Left lung (tissue), 4 donors: ENCODE measurements at regions not wholly inside any gene's neighbourhood (a gene's known extent, or its start where the extent isn't known, plus 50 kb on each side); places are given as distances from the start of the nearest gene placed in this dataset.

Source experiments
- ATAC-seq: fragments of 200-7000 bp; cut with Tn5 transposase; one replicate; pipeline ENCODE4 v1.9.1; 2020; ENCODE audit warnings: moderate library complexity
- DNase-seq, 4 donors: peaks; one replicate each; pipeline ENCODE4 v3.0.0-alpha.2; 2013 to 2020
- H3K27ac ChIP-seq, 2 donors: fragments of 200-600 bp; sonication (generic) in 1 of 2; one replicate each; pipeline versions ENCODE4 v1.5.0 to v1.8.0; 2020 to 2021
- H3K27me3 ChIP-seq, 2 donors: fragments of 200-600 bp; sonication (generic) in 1 of 2; one replicate each; pipeline versions ENCODE4 v1.5.0 to v1.8.0; 2020 to 2021
- H3K36me3 ChIP-seq, 2 donors: fragments of 200-600 bp; sonication (generic) in 1 of 2; one replicate each; pipeline versions ENCODE4 v1.5.0 to v1.8.0; 2020 to 2021
- H3K4me1 ChIP-seq, 2 donors: fragments of 200-600 bp; one replicate each; pipeline ENCODE4 v1.8.0; 2021
- H3K4me3 ChIP-seq, 2 donors: fragments of 200-600 bp; sonication (generic) in 1 of 2; one replicate each; pipeline versions ENCODE4 v1.5.0 to v1.8.0; 2020 to 2021; ENCODE audit warnings: mild to moderate bottlenecking in 1 of 2
- H3K9me3 ChIP-seq, 2 donors: fragments of 200-600 bp; sonication (generic) in 1 of 2; one replicate each; pipeline versions ENCODE4 v1.5.0 to v1.8.0; 2020 to 2021
- CTCF ChIP-seq, 2 donors: fragments of 200-600 bp; sonication (generic) in 1 of 2; IDR thresholded peaks; one replicate each; pipeline versions ENCODE4 v1.5.0 to v1.8.0; 2021; ENCODE audit warnings: antibody characterized with exemption in 2 of 2
- intact Hi-C, 2 donors: fragments of 100-400 bp; cut with DNase I; formaldehyde crosslinking; loops; one replicate each; pipeline versions ENCODE4 v1.11.2 to v1.14.2; 2022
- donor health status: DM: no; HTN: yes; CAD: no.
- donor health status: DM: no; HTN: no; CAD: no.

DNA sequence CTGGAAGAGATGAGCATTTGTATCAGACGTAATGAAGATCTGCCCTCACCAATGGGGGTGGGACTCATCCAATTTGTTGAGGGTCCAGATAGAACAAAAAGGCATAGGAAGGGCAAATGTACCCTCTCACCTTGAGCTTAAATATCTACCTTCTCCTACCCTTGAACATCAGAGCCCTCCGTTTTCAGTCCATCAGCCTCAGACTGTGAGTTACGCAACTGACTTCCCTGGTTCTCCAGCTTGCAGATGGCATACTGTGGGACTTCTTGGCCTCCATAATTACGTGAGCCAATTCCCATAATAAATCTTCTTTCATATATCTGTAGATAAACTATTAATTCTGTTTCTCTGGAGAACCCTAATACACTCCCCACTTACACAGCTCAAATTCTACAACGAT is 56.5 kb upstream of the GUCY1A1 start:
- no peak for DNase-seq
- no peak for ATAC-seq
- intact Hi-C loops = no loop called here
- H3K27me3 ChIP-seq = no peaks in the 10 kb centered on the region
- no peak for TF ChIP-seq CTCF (IDR thresholded peaks at IDR 0.05)
- peaks cover 0 to under 1% of the 10 kb centered on the region in 2 donors for H3K4me1 ChIP-seq
- no peaks in the 10 kb centered on the region for H3K9me3 ChIP-seq
- no peak overlapping the region for H3K27ac ChIP-seq
- no peak overlapping the region for H3K4me3 ChIP-seq
- H3K36me3 ChIP-seq = no peaks in the 10 kb centered on the region

DNA sequence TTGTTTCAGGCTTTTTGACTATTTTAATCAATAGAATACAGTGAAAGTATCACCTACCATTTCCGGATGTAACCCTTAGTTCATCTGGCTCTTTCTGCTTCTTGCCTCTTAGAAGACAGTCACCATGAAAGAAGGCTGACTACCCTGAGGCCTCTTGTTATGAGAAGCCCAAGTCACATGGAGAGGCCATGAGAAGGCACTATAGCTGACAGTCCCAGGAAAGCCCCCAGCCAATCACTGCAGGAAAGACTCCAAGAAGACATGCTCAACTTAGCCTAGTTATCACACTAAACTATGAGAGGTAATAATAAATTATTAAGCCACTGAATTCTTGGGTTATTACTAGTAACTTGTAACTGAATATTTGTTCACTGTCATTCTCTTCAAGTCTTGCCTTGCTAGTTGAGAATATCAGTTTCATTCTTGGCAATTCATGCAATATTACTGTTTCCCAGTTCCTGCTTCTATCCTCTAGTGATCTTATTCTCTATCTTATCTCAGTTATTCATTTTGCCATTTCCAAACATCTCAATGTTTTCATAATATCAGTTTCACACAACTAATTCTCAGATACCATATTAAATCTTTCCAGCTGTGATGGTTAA is 57.1 kb upstream of the GUCY1A1 start:
- Histone ChIP-seq H3K4me1 (peaks cover 0 to 3% of the 10 kb centered on the region in 2 donors), H3K4me3 (no peak overlapping the region), H3K36me3 (no peaks in the 10 kb centered on the region), H3K27ac (no peak overlapping the region), H3K27me3 (no peaks in the 10 kb centered on the region), H3K9me3 (no peaks in the 10 kb centered on the region)
- DNase-seq (no peak), ATAC-seq (no peak)
- intact Hi-C loops = no loop called here
- TF ChIP-seq CTCF (IDR thresholded peaks at IDR 0.05) = no peak

DNA sequence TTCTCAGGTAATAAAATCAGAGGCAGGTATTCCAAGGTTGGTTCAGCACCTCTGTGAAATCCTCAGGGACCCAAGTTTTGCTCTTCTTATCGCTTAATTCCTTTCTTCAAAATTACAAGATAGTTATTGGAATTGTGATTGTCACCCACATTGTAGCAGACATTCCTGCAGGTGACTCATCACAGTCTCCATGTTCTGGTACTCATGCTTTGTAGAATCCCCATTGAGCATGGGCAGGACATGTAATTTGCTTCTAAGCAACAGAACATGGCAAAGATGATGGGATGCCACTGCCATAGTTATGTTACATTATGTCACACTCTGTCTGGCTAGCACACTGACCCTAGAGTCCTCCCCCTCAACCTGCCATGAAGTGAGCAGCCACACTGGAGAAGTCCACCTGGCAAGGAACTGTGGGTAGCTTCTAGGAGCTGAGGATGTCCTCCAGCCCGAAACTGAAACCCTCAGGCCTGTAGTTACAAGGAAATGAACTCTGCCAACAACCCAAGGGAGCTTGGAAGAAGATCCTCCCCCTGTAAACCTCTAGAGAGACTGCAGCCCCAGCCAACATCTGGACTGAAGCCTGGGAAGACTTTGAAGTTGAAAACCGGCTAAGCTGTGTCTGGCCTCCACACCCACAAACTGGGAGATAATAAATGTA is 58.3 kb upstream of the GUCY1A1 start:
- Histone ChIP-seq H3K27ac (no peak overlapping the region), H3K9me3 (no peaks in the 10 kb centered on the region), H3K27me3 (no peaks in the 10 kb centered on the region), H3K4me1 (peaks cover 0 to 3% of the 10 kb centered on the region in 2 donors), H3K36me3 (no peaks in the 10 kb centered on the region), H3K4me3 (no peak overlapping the region)
- intact Hi-C loops = no loop called here
- DNase-seq (no peak), ATAC-seq (no peak)
- no peak for TF ChIP-seq CTCF (IDR thresholded peaks at IDR 0.05)

GRCh38 chr4:155607481-155607880 is 59.2 kb upstream of the GUCY1A1 start:
- no peak for ATAC-seq
- H3K27ac ChIP-seq = no peak overlapping the region
- no peak for DNase-seq
- intact Hi-C loops = no loop called here
- no peak overlapping the region for H3K4me3 ChIP-seq
- no peaks in the 10 kb centered on the region for H3K9me3 ChIP-seq
- peaks cover 0 to 3% of the 10 kb centered on the region in 2 donors for H3K4me1 ChIP-seq
- no peaks in the 10 kb centered on the region for H3K36me3 ChIP-seq
- no peak for TF ChIP-seq CTCF (IDR thresholded peaks at IDR 0.05)
- no peaks in the 10 kb centered on the region for H3K27me3 ChIP-seq

DNA sequence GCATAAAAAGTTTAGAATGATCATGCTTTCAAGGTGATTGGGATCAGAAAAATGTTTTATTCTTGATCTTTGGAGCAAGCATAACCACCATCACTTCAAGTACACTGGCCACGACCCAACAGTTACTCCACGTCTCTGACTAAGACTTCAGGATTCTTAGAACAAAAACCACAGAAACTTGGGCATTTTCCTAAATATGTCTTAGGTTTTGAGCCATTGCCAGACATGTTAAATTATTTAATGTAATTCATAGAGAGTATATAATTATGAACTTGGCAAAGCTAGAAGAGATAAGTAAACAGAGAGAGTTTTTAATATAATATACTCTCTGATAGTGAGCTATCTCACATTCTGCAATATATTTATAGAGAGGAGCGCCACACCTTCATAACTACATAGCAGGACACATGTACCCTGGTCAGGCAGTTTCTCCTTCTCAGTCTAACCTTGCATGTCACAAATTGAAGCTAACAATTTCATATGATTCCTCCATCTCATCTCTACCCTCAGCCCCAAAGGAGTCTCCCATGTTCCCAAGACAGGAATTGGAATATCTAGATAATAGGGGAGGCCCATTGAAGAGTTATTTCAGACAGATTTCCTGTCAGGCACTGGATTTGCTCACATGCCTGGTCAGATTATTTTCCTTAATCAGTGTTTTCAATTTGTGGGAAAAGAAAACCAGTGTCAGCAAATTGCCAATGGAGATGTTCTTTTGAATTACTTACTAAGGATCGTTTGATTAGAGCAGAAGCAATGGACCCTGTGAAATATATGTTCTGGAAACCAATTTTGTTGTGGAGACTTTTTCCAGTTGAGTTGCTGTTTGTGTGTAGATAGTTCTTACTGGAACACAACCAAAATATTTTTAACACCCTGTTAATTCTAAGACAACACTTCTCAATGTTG is 61.7 kb upstream of the GUCY1A1 start:
- Histone ChIP-seq H3K9me3 (no peaks in the 10 kb centered on the region), H3K27ac (no peak overlapping the region), H3K4me3 (no peak overlapping the region), H3K27me3 (no peaks in the 10 kb centered on the region), H3K4me1 (peaks cover 0 to 3% of the 10 kb centered on the region in 2 donors), H3K36me3 (no peaks in the 10 kb centered on the region)
- TF ChIP-seq CTCF (IDR thresholded peaks at IDR 0.05) = no peak
- ATAC-seq = peak; percentile 48
- intact Hi-C loops = no loop called here
- DNase-seq = peak in 3 of 4 donors; percentile 27 to 57 (median 51)
